Transverse colon (tissue), 3 donors: ENCODE measurements at regions not wholly inside any gene's neighbourhood (a gene's known extent, or its start where the extent isn't known, plus 50 kb on each side); places are given as distances from the start of the nearest gene placed in this dataset.

ENCODE experiments used
- CTCF ChIP-seq, 5 experiments: fragments of 200-600 bp in 3 of 5; fragments of 450-650 bp in 2 of 5; sonication (generic) in 3 of 5; IDR thresholded peaks; 1 replicate in 2 of 5; 2 replicates in 3 of 5; pipeline ENCODE4 v1.5.1; 2016 to 2017; ENCODE audit warnings: antibody characterized with exemption in 5 of 5, inconsistent platforms in 3 of 5, mild to moderate bottlenecking in 2 of 5, moderate library complexity in 1 of 5
- EP300 ChIP-seq: sonication (generic); formaldehyde crosslinking; IDR thresholded peaks from one replicate; pipeline ENCODE4 v1.6.1; 2017; ENCODE audit warnings: antibody characterized with exemption, low read depth
- POLR2A ChIP-seq: fragments of 450-650 bp; IDR thresholded peaks from one replicate; pipeline ENCODE4 v1.6.1; 2016; ENCODE audit warnings: antibody characterized with exemption, mild to moderate bottlenecking, moderate library complexity

- TF ChIP-seq POLR2A: no peak
- TF ChIP-seq CTCF (IDR thresholded peaks at IDR 0.05): no peak
- TF ChIP-seq EP300: no peak
Measured at GRCh38 chr22:16651217-16651616, 58.6 kb upstream of the CCT8L2 start.
